OCI-LY3 (cell line): ENCODE measurements at regions not wholly inside any gene's neighbourhood (a gene's known extent, or its start where the extent isn't known, plus 50 kb on each side); places are given as distances from the start of the nearest gene placed in this dataset.

Experiments used
- EZH2phosphoT487 ChIP-seq: fragments of 200-600 bp; shearing (Covaris generic); IDR thresholded peaks from 2 replicates; pipeline ENCODE4 v1.6.1; 2018; ENCODE audit warnings: antibody characterized with exemption, mixed run types, low read depth
- TF ChIP-seq, protein P1 (sequence below): fragments of 200-600, 300-600 bp; sonication (generic); IDR thresholded peaks from 2 replicates; pipeline ENCODE4 v1.5.1; 2014; ENCODE audit warnings: antibody characterized with exemption, low read length, low read depth

DNA sequence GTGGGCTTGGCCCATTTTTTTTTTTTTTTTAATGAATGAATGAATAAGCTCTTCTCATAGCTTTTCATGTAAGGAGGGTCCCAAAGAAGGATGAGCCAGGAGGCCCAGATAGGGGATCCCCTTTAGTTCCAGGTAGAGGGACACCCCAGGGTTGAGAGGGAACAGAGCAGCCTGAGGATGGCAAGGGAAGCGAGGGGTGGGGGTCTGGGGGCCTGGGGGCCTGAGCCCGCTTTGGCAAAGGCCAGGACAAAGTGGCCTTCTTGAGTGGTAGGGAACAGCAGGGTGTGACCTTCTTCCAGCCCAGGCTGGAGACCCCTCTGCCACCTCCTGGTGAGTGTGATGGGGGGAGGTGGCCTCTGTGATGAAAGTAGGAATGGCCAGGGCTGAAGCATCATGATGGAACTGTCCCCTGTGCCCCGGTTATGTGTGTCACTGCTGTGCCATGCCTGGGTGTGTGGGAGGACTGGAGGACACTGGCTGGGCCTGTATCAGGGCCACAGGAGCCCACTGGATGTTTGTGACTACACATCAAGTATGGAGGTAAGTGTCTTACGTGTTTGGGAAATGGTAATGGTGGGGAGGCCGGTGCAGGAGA, 263.5 kb upstream of the HDAC4 start:
- TF ChIP-seq, protein P1, sequence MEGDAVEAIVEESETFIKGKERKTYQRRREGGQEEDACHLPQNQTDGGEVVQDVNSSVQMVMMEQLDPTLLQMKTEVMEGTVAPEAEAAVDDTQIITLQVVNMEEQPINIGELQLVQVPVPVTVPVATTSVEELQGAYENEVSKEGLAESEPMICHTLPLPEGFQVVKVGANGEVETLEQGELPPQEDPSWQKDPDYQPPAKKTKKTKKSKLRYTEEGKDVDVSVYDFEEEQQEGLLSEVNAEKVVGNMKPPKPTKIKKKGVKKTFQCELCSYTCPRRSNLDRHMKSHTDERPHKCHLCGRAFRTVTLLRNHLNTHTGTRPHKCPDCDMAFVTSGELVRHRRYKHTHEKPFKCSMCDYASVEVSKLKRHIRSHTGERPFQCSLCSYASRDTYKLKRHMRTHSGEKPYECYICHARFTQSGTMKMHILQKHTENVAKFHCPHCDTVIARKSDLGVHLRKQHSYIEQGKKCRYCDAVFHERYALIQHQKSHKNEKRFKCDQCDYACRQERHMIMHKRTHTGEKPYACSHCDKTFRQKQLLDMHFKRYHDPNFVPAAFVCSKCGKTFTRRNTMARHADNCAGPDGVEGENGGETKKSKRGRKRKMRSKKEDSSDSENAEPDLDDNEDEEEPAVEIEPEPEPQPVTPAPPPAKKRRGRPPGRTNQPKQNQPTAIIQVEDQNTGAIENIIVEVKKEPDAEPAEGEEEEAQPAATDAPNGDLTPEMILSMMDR, result no peak
- no peak for TF ChIP-seq EZH2phosphoT487
